ENCODE measurements at regions not wholly inside any gene's neighbourhood (a gene's known extent, or its start where the extent isn't known, plus 50 kb on each side); places are given as distances from the start of the nearest gene placed in this dataset.

GRCh38 chr4:159685340-159686092 lies 582.6 kb downstream of the RAPGEF2 start:
- TF ChIP-seq, protein P1, sequence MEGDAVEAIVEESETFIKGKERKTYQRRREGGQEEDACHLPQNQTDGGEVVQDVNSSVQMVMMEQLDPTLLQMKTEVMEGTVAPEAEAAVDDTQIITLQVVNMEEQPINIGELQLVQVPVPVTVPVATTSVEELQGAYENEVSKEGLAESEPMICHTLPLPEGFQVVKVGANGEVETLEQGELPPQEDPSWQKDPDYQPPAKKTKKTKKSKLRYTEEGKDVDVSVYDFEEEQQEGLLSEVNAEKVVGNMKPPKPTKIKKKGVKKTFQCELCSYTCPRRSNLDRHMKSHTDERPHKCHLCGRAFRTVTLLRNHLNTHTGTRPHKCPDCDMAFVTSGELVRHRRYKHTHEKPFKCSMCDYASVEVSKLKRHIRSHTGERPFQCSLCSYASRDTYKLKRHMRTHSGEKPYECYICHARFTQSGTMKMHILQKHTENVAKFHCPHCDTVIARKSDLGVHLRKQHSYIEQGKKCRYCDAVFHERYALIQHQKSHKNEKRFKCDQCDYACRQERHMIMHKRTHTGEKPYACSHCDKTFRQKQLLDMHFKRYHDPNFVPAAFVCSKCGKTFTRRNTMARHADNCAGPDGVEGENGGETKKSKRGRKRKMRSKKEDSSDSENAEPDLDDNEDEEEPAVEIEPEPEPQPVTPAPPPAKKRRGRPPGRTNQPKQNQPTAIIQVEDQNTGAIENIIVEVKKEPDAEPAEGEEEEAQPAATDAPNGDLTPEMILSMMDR (IDR thresholded peaks at IDR 0.05): no peak
- TF ChIP-seq POLR2A (IDR thresholded peaks at IDR 0.05): no peak

Measured in sigmoid colon (tissue), 3 donors.